Caco-2 (cell line): ENCODE measurements at regions not wholly inside any gene's neighbourhood (a gene's known extent, or its start where the extent isn't known, plus 50 kb on each side); places are given as distances from the start of the nearest gene placed in this dataset.

Source experiments
- BruUV-seq: library from RNA; stranded (reverse); fragments of 400-500 nt; replicated peaks from 2 replicates; lab custom pipeline; 2021; lab: Mats Ljungman, UMichigan
- CTCF ChIA-PET: fragments of 300-600 bp; sonication (Branson Sonifier 250); formaldehyde crosslinking; loops from one replicate; lab custom pipeline; 2022; ENCODE audit warnings: antibody characterized with exemption; lab: Charles Lee
- POLR2A ChIA-PET: fragments of 300-600 bp; sonication (Branson Sonifier 250); formaldehyde crosslinking; loops from one replicate; lab custom pipeline; 2022; ENCODE audit warnings: antibody characterized with exemption; lab: Charles Lee
- DNase-seq, 2 experiments: peaks; one replicate each; pipeline versions ENCODE4 v3.0.0 to v3.0.0-alpha.2; 2020 to 2022
- H3K27me3 ChIP-seq: replicated peaks from 2 replicates; pipeline ENCODE4 v1.6.0; 2011; ENCODE audit warnings: low read length; ENCODE audit not compliant: control insufficient read depth, insufficient read depth
- H3K36me3 ChIP-seq: 2 replicates; pipeline ENCODE4 v1.5.1; 2011; ENCODE audit warnings: low read length; ENCODE audit not compliant: control insufficient read depth, insufficient read depth
- H3K4me1 ChIP-seq: fragments of 250-450 bp; sonication (Bioruptor Pico); 2 replicates; pipeline ENCODE4 v1.5.1; 2020; ENCODE audit warnings: mild to moderate bottlenecking
- H3K4me3 ChIP-seq: 2 replicates; pipeline ENCODE4 v1.5.1; 2011; ENCODE audit warnings: low read depth, mild to moderate bottlenecking, control low read depth, low read length
- H3K9me3 ChIP-seq: fragments of 250-450 bp; sonication (Bioruptor Pico); 2 replicates; pipeline ENCODE4 v1.5.1; 2020; ENCODE audit warnings: mild to moderate bottlenecking, moderate library complexity
- H3K27ac Mint-ChIP-seq: one replicate; pipeline ENCODE4 v1.8.0; 2022; ENCODE audit warnings: mixed read lengths; ENCODE audit not compliant: unreplicated experiment
- H3K27me3 Mint-ChIP-seq: one replicate; pipeline ENCODE4 v1.8.0; 2022; ENCODE audit warnings: mixed read lengths; ENCODE audit not compliant: insufficient read depth, unreplicated experiment
- H3K36me3 Mint-ChIP-seq: one replicate; pipeline ENCODE4 v1.8.0; 2022; ENCODE audit warnings: mild to moderate bottlenecking, mixed read lengths; ENCODE audit not compliant: insufficient read depth, unreplicated experiment
- H3K4me1 Mint-ChIP-seq: one replicate; pipeline ENCODE4 v1.8.0; 2022; ENCODE audit warnings: low read depth, mixed read lengths; ENCODE audit not compliant: unreplicated experiment
- H3K4me3 Mint-ChIP-seq: one replicate; pipeline ENCODE4 v1.8.0; 2022; ENCODE audit warnings: mild to moderate bottlenecking, moderate library complexity, mixed read lengths; ENCODE audit not compliant: unreplicated experiment
- H3K9me3 Mint-ChIP-seq: one replicate; pipeline ENCODE4 v1.8.0; 2022; ENCODE audit warnings: mixed read lengths; ENCODE audit not compliant: unreplicated experiment
- intact Hi-C: fragments of 100-400 bp; cut with micrococcal nuclease; formaldehyde crosslinking; loops from one replicate; pipeline ENCODE4 v1.10.0; 2022; ENCODE audit not compliant: unreplicated experiment
- TF ChIP-seq, protein P1 (sequence below), 2 experiments: fragments of 200-600 bp in 1 of 2; IDR thresholded peaks; 1 replicate in 1 of 2; 2 replicates in 1 of 2; pipeline versions ENCODE4 v1.5.1 to v1.8.0; 2011 to 2022; ENCODE audit warnings: antibody characterized with exemption in 1 of 2, control low read depth in 1 of 2, inconsistent platforms in 1 of 2, low read depth in 1 of 2, low read length in 1 of 2, mild to moderate bottlenecking in 1 of 2, moderate library complexity in 1 of 2; ENCODE audit not compliant: insufficient read depth in 1 of 2, severe bottlenecking in 1 of 2, unreplicated experiment in 1 of 2

DNA sequence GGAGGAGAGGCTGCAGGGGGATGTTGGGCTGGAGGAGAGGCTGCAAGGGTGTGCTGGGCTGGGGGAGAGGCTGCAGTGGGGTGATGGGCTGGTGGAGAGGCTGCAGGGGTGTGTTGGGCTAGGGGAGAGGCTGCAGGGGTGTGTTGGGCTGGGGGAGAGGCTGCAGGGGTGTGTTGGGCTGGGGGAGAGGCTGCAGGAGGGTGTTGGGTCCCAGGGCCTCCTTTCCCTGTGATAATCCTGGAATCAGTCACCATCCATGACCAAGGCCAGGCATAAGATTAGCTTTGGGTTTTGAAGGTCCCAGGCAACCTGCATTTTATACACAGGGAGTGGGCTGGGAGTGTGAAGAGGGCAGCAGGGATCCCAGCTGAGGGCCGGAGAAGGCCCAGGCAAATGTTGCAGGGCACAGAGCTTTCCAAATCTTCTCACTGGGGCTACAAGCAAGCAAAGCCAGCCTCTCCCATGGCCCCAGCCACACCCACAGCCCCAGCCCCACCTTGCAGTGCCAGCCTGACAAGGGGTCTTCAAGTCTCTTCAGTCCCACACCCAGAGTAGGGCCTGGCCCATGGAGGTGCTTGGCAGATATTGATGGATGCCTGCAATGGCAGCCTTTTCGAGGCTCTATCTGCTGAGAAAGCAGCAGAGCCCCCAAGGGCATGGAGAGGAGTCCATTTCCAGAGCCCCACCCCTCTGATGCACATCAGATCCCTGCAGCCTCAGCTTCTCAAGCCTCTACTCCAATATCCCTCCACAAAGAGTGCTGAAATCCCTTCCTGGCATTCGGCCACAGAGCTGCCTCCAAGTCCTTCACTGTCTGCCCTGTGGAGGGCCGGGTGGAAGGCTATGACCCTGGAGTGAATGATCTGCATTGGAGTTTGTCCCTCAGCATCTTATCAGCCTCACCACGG lies 50.3 kb upstream of the GLI2 start:
- Mint-ChIP-seq H3K4me1 (peaks cover under 1% of the 10 kb centered on the region), H3K4me3 (no peak overlapping the region), H3K27me3 (no peaks in the 10 kb centered on the region), H3K36me3 (peaks cover 8% of the 10 kb centered on the region), H3K9me3 (no peaks in the 10 kb centered on the region), H3K27ac (no peak overlapping the region)
- Histone ChIP-seq H3K4me1 (no peaks in the 10 kb centered on the region), H3K36me3 (no peaks in the 10 kb centered on the region), H3K27me3 (no peaks in the 10 kb centered on the region), H3K4me3 (no peak overlapping the region), H3K9me3 (no peaks in the 10 kb centered on the region)
- intact Hi-C loops = no loop called here
- ChIA-PET POLR2A (interaction anchor here (0.7 kb wide), 1 partner anchor 269 kb away, joined by 16 read pairs; no protein-coding TSS in a partner anchor), CTCF (interaction anchor here (1.7 kb wide), 1 partner anchor 395 kb away, joined by 6 read pairs; no protein-coding TSS in a partner anchor)
- BruUV-seq = no TSS peak
- DNase-seq = no peak
- TF ChIP-seq, protein P1, sequence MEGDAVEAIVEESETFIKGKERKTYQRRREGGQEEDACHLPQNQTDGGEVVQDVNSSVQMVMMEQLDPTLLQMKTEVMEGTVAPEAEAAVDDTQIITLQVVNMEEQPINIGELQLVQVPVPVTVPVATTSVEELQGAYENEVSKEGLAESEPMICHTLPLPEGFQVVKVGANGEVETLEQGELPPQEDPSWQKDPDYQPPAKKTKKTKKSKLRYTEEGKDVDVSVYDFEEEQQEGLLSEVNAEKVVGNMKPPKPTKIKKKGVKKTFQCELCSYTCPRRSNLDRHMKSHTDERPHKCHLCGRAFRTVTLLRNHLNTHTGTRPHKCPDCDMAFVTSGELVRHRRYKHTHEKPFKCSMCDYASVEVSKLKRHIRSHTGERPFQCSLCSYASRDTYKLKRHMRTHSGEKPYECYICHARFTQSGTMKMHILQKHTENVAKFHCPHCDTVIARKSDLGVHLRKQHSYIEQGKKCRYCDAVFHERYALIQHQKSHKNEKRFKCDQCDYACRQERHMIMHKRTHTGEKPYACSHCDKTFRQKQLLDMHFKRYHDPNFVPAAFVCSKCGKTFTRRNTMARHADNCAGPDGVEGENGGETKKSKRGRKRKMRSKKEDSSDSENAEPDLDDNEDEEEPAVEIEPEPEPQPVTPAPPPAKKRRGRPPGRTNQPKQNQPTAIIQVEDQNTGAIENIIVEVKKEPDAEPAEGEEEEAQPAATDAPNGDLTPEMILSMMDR (IDR thresholded peaks at IDR 0.05; ENCODE audit: insufficient read depth in 1 of 2, low read depth in 1 of 2, low read length in 1 of 2, severe bottlenecking in 1 of 2, unreplicated experiment in 1 of 2) = no peak
